H9 (cell line): ENCODE measurements at regions not wholly inside any gene's neighbourhood (a gene's known extent, or its start where the extent isn't known, plus 50 kb on each side); places are given as distances from the start of the nearest gene placed in this dataset.

Experiments
- DNase-seq: peaks from one replicate; pipeline ENCODE4 v3.0.0-alpha.2; 2017
- H2AFZ ChIP-seq: one replicate; pipeline ENCODE4 v1.6.1; 2013; ENCODE audit warnings: mild to moderate bottlenecking, low read length, control low read depth, moderate library complexity
- H2AK5ac ChIP-seq: 2 replicates; pipeline ENCODE4 v1.6.1; 2013; ENCODE audit warnings: low read length, control low read depth, mixed read lengths; ENCODE audit not compliant: insufficient read length
- H2BK120ac ChIP-seq: one replicate; pipeline ENCODE4 v1.6.1; 2013; ENCODE audit warnings: low read depth, mild to moderate bottlenecking, low read length, control low read depth, inconsistent platforms; ENCODE audit not compliant: poor library complexity, severe bottlenecking
- H2BK12ac ChIP-seq: 2 replicates; pipeline ENCODE4 v1.6.1; 2013; ENCODE audit warnings: low read length, control low read depth, mixed read lengths, low read depth; ENCODE audit not compliant: insufficient read length
- H2BK15ac ChIP-seq: 2 replicates; pipeline ENCODE4 v1.6.1; 2013; ENCODE audit warnings: low read depth, low read length, control low read depth
- H2BK20ac ChIP-seq: one replicate; pipeline ENCODE4 v1.6.1; 2013; ENCODE audit warnings: low read depth, mild to moderate bottlenecking, low read length, control low read depth, inconsistent platforms; ENCODE audit not compliant: poor library complexity, severe bottlenecking
- H2BK5ac ChIP-seq: 2 replicates; pipeline ENCODE4 v1.6.1; 2013; ENCODE audit warnings: low read length, control low read depth, mixed read lengths; ENCODE audit not compliant: insufficient read length
- H3K14ac ChIP-seq: 2 replicates; pipeline ENCODE4 v1.6.1; 2013; ENCODE audit warnings: low read length, control low read depth; ENCODE audit not compliant: insufficient read depth
- H3K18ac ChIP-seq: 2 replicates; pipeline ENCODE4 v1.6.1; 2013; ENCODE audit warnings: low read depth, mild to moderate bottlenecking, mixed read lengths, low read length, control low read depth; ENCODE audit not compliant: insufficient read length
- H3K23ac ChIP-seq: 2 replicates; pipeline ENCODE4 v1.6.1; 2013; ENCODE audit warnings: low read length, control low read depth, mixed read lengths, low read depth; ENCODE audit not compliant: insufficient read length
- H3K23me2 ChIP-seq: 2 replicates; pipeline ENCODE4 v1.6.1; 2013; ENCODE audit warnings: low read depth, mild to moderate bottlenecking, mixed read lengths, low read length, control low read depth; ENCODE audit not compliant: insufficient read length, poor library complexity, severe bottlenecking
- H3K27ac ChIP-seq: 2 replicates; pipeline ENCODE4 v1.5.1; 2013; ENCODE audit warnings: low read length, control low read depth, mixed read lengths, low read depth; ENCODE audit not compliant: insufficient read length
- H3K27me3 ChIP-seq: 2 replicates; pipeline ENCODE4 v1.6.1; 2013; ENCODE audit warnings: low read length, control low read depth, inconsistent platforms; ENCODE audit not compliant: insufficient read depth
- H3K4ac ChIP-seq: 2 replicates; pipeline ENCODE4 v1.6.1; 2013; ENCODE audit warnings: low read depth, mild to moderate bottlenecking, control low read depth, inconsistent platforms, low read length, moderate library complexity
- H3K4me1 ChIP-seq: 2 replicates; pipeline ENCODE4 v1.6.1; 2013; ENCODE audit warnings: low read length, control low read depth, inconsistent platforms; ENCODE audit not compliant: insufficient read depth
- H3K4me2 ChIP-seq: 2 replicates; pipeline ENCODE4 v1.6.1; 2013; ENCODE audit warnings: low read length, control low read depth, mixed read lengths; ENCODE audit not compliant: insufficient read length, insufficient read depth
- H3K56ac ChIP-seq: 2 replicates; pipeline ENCODE4 v1.6.1; 2013; ENCODE audit warnings: low read depth, mild to moderate bottlenecking, mixed read lengths, low read length, control low read depth; ENCODE audit not compliant: insufficient read length
- H3K79me1 ChIP-seq: 2 replicates; pipeline ENCODE4 v1.6.1; 2013; ENCODE audit warnings: low read depth, mild to moderate bottlenecking, moderate library complexity, low read length, control low read depth, inconsistent platforms; ENCODE audit not compliant: insufficient read depth, poor library complexity, severe bottlenecking
- H3K79me2 ChIP-seq: 2 replicates; pipeline ENCODE4 v1.6.1; 2013; ENCODE audit warnings: low read length, control low read depth, inconsistent platforms; ENCODE audit not compliant: insufficient read depth
- H3K9ac ChIP-seq: 2 replicates; pipeline ENCODE4 v1.6.1; 2013; ENCODE audit warnings: low read length, control low read depth, mixed read lengths; ENCODE audit not compliant: insufficient read length; ENCODE audit errors: extremely low read depth
- H3K9me3 ChIP-seq: one replicate; pipeline ENCODE4 v1.6.1; 2013; ENCODE audit warnings: low read depth, low read length, inconsistent platforms; ENCODE audit not compliant: control insufficient read depth
- H3T11ph ChIP-seq: one replicate; pipeline ENCODE4 v1.6.1; 2013; ENCODE audit warnings: mild to moderate bottlenecking, low read length, control low read depth, inconsistent platforms
- H4K20me1 ChIP-seq: one replicate; pipeline ENCODE4 v1.6.1; 2013; ENCODE audit not compliant: control insufficient read depth, insufficient read length, insufficient read depth
- H4K5ac ChIP-seq: 2 replicates; pipeline ENCODE4 v1.6.1; 2013; ENCODE audit warnings: low read depth, mild to moderate bottlenecking, mixed read lengths, low read length, control low read depth; ENCODE audit not compliant: insufficient read length
- H4K8ac ChIP-seq: replicated peaks from 2 replicates; pipeline ENCODE4 v1.6.1; 2013; ENCODE audit warnings: low read length, control low read depth, mixed read lengths, low read depth; ENCODE audit not compliant: insufficient read length
- H4K91ac ChIP-seq: 2 replicates; pipeline ENCODE4 v1.6.1; 2013; ENCODE audit warnings: low read depth, mild to moderate bottlenecking, moderate library complexity, mixed read lengths, low read length, control low read depth; ENCODE audit not compliant: insufficient read length
- H3K27ac Mint-ChIP-seq, 3 experiments: 2 replicates in 2 of 3; 3 replicates in 1 of 3; pipeline ENCODE4 v1.8.0; 2020 to 2021; ENCODE audit warnings: mixed read lengths in 3 of 3, mild to moderate bottlenecking in 1 of 3, moderate library complexity in 1 of 3
- H3K27me3 Mint-ChIP-seq: 2 replicates; pipeline ENCODE4 v1.8.0; 2021; ENCODE audit warnings: low read depth, mild to moderate bottlenecking, moderate library complexity, mixed read lengths
- H3K36me3 Mint-ChIP-seq, 3 experiments: 2 replicates in 2 of 3; 3 replicates in 1 of 3; pipeline ENCODE4 v1.8.0; 2020 to 2021; ENCODE audit warnings: low read depth in 3 of 3, mixed read lengths in 3 of 3; ENCODE audit not compliant: insufficient read depth in 1 of 3
- H3K4me1 Mint-ChIP-seq, 2 experiments: 2 replicates each; pipeline ENCODE4 v1.8.0; 2020; ENCODE audit warnings: mixed read lengths in 2 of 2
- H3K4me3 Mint-ChIP-seq, 2 experiments: 2 replicates in 1 of 2; 3 replicates in 1 of 2; pipeline ENCODE4 v1.8.0; 2020 to 2021; ENCODE audit warnings: mild to moderate bottlenecking in 2 of 2, mixed read lengths in 2 of 2, moderate library complexity in 1 of 2
- H3K9me3 Mint-ChIP-seq, 2 experiments: 2 replicates in 1 of 2; 3 replicates in 1 of 2; pipeline ENCODE4 v1.8.0; 2020; ENCODE audit warnings: mild to moderate bottlenecking in 2 of 2, mixed read lengths in 2 of 2, moderate library complexity in 1 of 2
- CTCF ChIP-seq: fragments of 200-600 bp; sonication (generic); conservative IDR thresholded peaks from 3 replicates; pipeline ENCODE4 v1.8.0; 2021; ENCODE audit warnings: antibody characterized with exemption, mild to moderate bottlenecking
- WGBS: extraction: QIAGEN DNeasy Blood & Tissue Kit; methylation state at CpG from one replicate; pipeline ENCODE4 v1.1.7; 2013; ENCODE audit warnings: missing lambda C conversion rate, low lambda C conversion rate, mixed read lengths; ENCODE audit not compliant: insufficient read length; ENCODE audit errors: extremely low coverage; 5-methylcytosine and 5-hydroxymethylcytosine counted together

DNA sequence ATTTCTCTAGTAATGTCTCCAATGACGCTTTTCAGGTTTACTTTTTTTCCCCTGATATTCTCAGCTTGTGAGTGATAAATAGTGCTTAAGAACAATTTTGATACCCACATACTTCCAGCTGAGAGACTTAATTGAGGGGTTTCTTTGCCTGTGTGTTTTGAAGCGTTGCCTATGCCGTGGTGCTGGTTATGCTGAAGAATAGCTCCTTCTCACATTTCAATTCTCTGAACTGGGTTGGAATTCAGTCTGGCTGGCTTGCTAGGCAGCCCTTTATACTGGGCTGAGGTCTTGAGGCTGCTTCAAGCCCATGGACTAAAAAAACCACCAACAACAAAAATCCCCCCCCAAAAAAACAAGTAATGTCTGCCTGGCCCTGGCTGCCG, 87.4 kb downstream of the CHST2 start:
- H3K9me3 ChIP-seq, result no peaks in the 10 kb centered on the region
- H3K36me3 Mint-ChIP-seq, result no peaks in the 10 kb centered on the region
- peaks cover 11 to 15% of the 10 kb centered on the region in 2 experiments for H3K4me1 Mint-ChIP-seq
- H3K79me2 ChIP-seq, result no peaks in the 10 kb centered on the region
- no peaks in the 10 kb centered on the region for H4K20me1 ChIP-seq
- peaks cover 0 to 2% of the 10 kb centered on the region in 2 experiments; a peak in 2 of 5 replicates for H3K9me3 Mint-ChIP-seq
- H3K4me2 ChIP-seq, result no peak overlapping the region
- H4K5ac ChIP-seq, result no peak overlapping the region
- no peak for DNase-seq
- peaks cover 4% of the 10 kb centered on the region; the same call in 1 of the 2 replicates for H3K4me1 ChIP-seq
- no peak overlapping the region for H2BK15ac ChIP-seq
- no peak overlapping the region for H3K9ac ChIP-seq
- no peaks in the 10 kb centered on the region for H3K79me1 ChIP-seq
- peak overlapping the region in 2 of 3 experiments; percentile 24 to 80; a peak in 1 of 7 replicates for H3K27ac Mint-ChIP-seq
- H3K56ac ChIP-seq, result no peak overlapping the region
- no CpG with 5 or more reads among the region's 4 CpGs for WGBS
- H3K4me3 Mint-ChIP-seq, result no peak overlapping the region
- no peak overlapping the region for H4K8ac ChIP-seq
- no peak overlapping the region for H4K91ac ChIP-seq
- no peak overlapping the region for H2BK5ac ChIP-seq
- no peak for TF ChIP-seq CTCF
- H3K27me3 ChIP-seq, result no peaks in the 10 kb centered on the region
- H3K14ac ChIP-seq, result no peak overlapping the region
- H3K23ac ChIP-seq, result no peak overlapping the region
- H3K18ac ChIP-seq, result no peak overlapping the region
- H3K4ac ChIP-seq, result no peak overlapping the region
- H3K27me3 Mint-ChIP-seq, result peaks cover 3% of the 10 kb centered on the region; the same call in 1 of the 2 replicates
- H2AFZ ChIP-seq, result no peak overlapping the region
- H3T11ph ChIP-seq, result no peak overlapping the region
- H2AK5ac ChIP-seq, result no peak overlapping the region
- H3K23me2 ChIP-seq, result no peaks in the 10 kb centered on the region
- H3K27ac ChIP-seq, result no peak overlapping the region
- no peak overlapping the region for H2BK120ac ChIP-seq
- no peak overlapping the region for H2BK12ac ChIP-seq
- H2BK20ac ChIP-seq, result no peak overlapping the region
